OCI-LY1 (cell line): ENCODE measurements at regions not wholly inside any gene's neighbourhood (a gene's known extent, or its start where the extent isn't known, plus 50 kb on each side); places are given as distances from the start of the nearest gene placed in this dataset.

ENCODE experiments used
- CTCF ChIP-seq: fragments of 200-600 bp; sonication (generic), shearing (Covaris generic); IDR thresholded peaks from 2 replicates; pipeline ENCODE4 v1.5.1; 2017; ENCODE audit warnings: mild to moderate bottlenecking, antibody characterized with exemption, low read length, moderate library complexity, mixed read lengths
- EZH2 ChIP-seq: fragments of 200-600 bp; sonication (generic), shearing (Covaris generic); IDR thresholded peaks from 2 replicates; pipeline ENCODE4 v1.8.0; 2017; ENCODE audit warnings: borderline replicate concordance, mixed run types, mild to moderate bottlenecking, antibody characterized with exemption, low read length, moderate library complexity, mixed read lengths

DNA sequence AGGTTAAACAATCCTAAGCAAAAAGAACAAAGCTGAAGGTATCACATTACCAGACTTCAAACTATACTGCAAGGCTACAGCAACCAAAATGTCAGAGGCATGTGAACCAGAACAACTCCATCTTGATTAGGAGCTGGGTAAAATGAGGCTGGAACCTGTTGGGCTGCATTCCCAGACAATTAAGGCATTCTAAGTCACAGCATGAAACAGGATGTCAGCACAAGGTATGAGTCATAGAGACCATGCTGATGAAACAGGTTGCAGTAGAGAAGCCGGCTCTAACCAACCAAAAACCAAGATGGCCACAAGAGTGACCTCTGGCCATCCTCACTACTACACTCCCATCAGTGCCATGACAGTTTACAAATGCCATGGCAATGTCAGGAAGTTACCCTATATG lies 252.0 kb downstream of the RASEF start:
- TF ChIP-seq CTCF = no peak
- TF ChIP-seq EZH2 = no peak
